ENCODE measurements at regions not wholly inside any gene's neighbourhood (a gene's known extent, or its start where the extent isn't known, plus 50 kb on each side); places are given as distances from the start of the nearest gene placed in this dataset.

GRCh38 chr6:138000941-138001340 is 106.3 kb downstream of the PERP start:
- no peak overlapping the region for H3K4me3 ChIP-seq (ENCODE audit: low read depth, low read length)
- DNase-seq (ENCODE audit: low read depth) = no peak
- TF ChIP-seq CTCF (conservative IDR thresholded peaks at IDR 0.05; ENCODE audit: low read depth, low read length) = no peak

- DNase-seq (ENCODE audit: low read depth) = peak; percentile 74
- no peak overlapping the region for H3K4me3 ChIP-seq (ENCODE audit: low read depth, low read length)
- peak; percentile 97 for TF ChIP-seq CTCF (conservative IDR thresholded peaks at IDR 0.05; ENCODE audit: low read depth, low read length)
Measured at GRCh38 chr6:138001750-138002349, 105.4 kb downstream of the PERP start.

- peak; percentile 66 for DNase-seq (ENCODE audit: low read depth)
- H3K4me3 ChIP-seq (ENCODE audit: low read depth, low read length) = no peak overlapping the region
- peak; percentile 61 for TF ChIP-seq CTCF (conservative IDR thresholded peaks at IDR 0.05; ENCODE audit: low read depth, low read length)
Measured at GRCh38 chr6:138004430-138005287, 102.6 kb downstream of the PERP start.

GRCh38 chr6:138005846-138006245 is 101.4 kb downstream of the PERP start:
- no peak for DNase-seq (ENCODE audit: low read depth)
- no peak overlapping the region for H3K4me3 ChIP-seq (ENCODE audit: low read depth, low read length)
- no peak for TF ChIP-seq CTCF (conservative IDR thresholded peaks at IDR 0.05; ENCODE audit: low read depth, low read length)

GRCh38 chr6:138007014-138007472 is 100.2 kb downstream of the PERP start:
- peak; percentile 42 for DNase-seq (ENCODE audit: low read depth)
- peak; percentile 87 for TF ChIP-seq CTCF (conservative IDR thresholded peaks at IDR 0.05; ENCODE audit: low read depth, low read length)
- no peak overlapping the region for H3K4me3 ChIP-seq (ENCODE audit: low read depth, low read length)

GRCh38 chr6:138008791-138009190 is 98.4 kb downstream of the PERP start:
- TF ChIP-seq CTCF (conservative IDR thresholded peaks at IDR 0.05; ENCODE audit: low read depth, low read length) = no peak
- no peak for DNase-seq (ENCODE audit: low read depth)
- H3K4me3 ChIP-seq (ENCODE audit: low read depth, low read length) = no peak overlapping the region
